ENCODE measurements at regions not wholly inside any gene's neighbourhood (a gene's known extent, or its start where the extent isn't known, plus 50 kb on each side); places are given as distances from the start of the nearest gene placed in this dataset.
"Not testable (repeated sequence)": the region's sequence is repeated elsewhere in the genome, so short reads cannot be mapped to it uniquely, and the experiment has no call there.

DNA sequence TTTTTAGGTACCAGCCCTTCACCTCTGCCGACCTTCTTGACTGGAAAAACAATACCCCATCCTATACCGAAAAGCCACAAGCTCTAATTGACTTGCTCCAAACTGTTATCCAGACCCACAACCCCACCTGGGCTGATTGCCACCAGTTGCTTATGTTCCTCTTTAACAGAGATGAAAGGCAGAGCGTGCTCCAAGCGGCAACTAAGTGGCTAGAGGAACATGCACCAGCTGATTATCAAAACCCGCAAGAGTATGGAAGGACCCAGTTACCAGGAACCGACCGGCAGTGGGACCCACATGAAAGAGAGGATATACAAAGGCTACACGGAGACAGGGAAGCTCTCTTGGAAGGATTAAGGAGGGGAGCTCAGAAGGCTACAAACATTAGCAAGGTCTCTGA, 86.1 kb upstream of the TANC1 start:
- Histone ChIP-seq H3K4me3 (no peak overlapping the region), H3K9me3 (no peaks in the 10 kb centered on the region), H3K36me3 (no peaks in the 10 kb centered on the region), H3K27me3 (no peaks in the 10 kb centered on the region), H3K27ac (no peak overlapping the region), H3K4me1 (no peaks in the 10 kb centered on the region)
- DNase-seq, result no peak
- TF ChIP-seq POLR2A (IDR thresholded peaks at IDR 0.05) (no peak), CTCF (IDR thresholded peaks at IDR 0.05) (no peak)
- intact Hi-C loops (cut with DNase I; ENCODE audit: low total_unique reads), result no loop called here

DNA sequence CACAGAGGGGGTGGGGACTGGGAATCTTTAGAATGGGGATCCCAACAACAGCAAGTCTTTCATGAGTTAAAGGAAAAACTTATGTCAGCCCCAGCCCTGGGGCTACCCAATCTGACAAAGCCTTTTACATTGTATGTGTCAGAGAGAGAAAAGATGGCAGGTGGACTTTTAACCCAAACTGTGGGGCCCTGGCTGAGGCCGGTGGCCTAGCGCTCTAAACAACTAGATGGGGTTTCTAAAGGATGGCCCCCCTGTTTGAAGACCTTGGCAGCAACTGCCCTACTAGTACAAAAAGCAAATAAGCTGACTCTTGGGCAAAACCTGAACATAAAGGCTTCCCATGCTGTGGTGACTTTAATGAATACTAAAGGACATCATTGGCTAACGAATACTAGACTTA, 83.9 kb upstream of the TANC1 start:
- H3K27me3 ChIP-seq; H3K36me3 ChIP-seq; H3K4me1 ChIP-seq; H3K27ac ChIP-seq; DNase-seq; H3K9me3 ChIP-seq; H3K4me3 ChIP-seq; intact Hi-C loops (cut with DNase I; ENCODE audit: low total_unique reads): not testable (repeated sequence)

DNA sequence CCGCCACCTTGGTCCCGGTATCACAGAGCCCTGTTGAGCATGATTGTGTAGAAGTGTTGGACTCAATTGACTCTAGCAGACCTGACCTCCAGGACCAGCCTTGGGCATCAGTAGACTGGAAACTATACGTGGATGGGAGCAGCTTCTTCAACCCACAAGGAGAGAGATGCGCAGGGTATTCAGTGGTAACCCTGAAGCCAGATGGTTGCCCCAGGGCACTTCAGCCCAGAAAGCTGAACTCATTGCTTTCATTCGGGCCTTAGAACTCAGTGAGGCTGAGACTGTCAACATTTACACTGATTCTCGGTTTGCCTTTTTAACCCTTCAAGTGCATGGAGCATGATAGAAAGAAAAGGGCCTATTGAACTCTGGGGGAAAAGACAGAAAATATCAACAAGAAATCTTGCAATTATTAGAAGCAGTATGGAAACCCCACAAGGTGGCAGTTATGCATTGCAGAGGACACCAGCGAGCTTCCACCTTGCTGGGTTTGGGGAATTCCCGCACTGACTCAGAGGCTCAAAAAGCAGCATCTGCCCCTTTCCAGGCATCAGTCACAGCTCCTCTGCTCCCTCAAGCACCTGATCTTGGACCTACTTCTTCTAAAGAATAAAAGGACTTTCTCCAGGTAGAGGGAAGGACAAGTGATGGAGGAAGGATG, 83.3 kb upstream of the TANC1 start:
- DNase-seq; intact Hi-C loops (cut with DNase I; ENCODE audit: low total_unique reads): not testable (repeated sequence)

DNA sequence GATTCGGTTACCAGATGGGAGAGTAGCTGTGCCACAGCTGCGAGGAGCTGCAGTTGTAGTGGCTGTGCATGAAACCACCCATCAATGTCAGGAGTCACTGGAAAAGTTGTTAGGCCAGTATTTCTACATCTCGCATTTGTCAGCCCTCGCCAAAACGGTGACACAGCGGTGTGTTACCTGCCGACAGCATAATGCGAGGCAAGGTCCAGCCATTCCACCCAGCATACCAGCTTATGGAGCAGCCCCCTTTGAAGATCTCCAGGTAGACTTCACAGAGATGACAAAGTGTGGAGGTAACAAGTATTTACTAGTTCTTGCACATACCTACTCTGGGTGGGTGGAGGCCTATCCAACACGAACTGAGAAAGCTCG, 82.8 kb upstream of the TANC1 start:
- H3K27ac ChIP-seq; H3K9me3 ChIP-seq; H3K4me3 ChIP-seq; DNase-seq; intact Hi-C loops (cut with DNase I; ENCODE audit: low total_unique reads); H3K4me1 ChIP-seq; H3K27me3 ChIP-seq; H3K36me3 ChIP-seq: not testable (repeated sequence)

More for the DNA sequence above, 83.3 kb upstream of the TANC1 start:
- not testable (repeated sequence) for H3K4me1 ChIP-seq, H3K4me3 ChIP-seq, H3K36me3 ChIP-seq, H3K27me3 ChIP-seq, H3K9me3 ChIP-seq, H3K27ac ChIP-seq

GRCh38 chr2:158889135-158889853, 79.1 kb upstream of the TANC1 start:
- no peak for TF ChIP-seq CTCF (IDR thresholded peaks at IDR 0.05)
- TF ChIP-seq POLR2A (IDR thresholded peaks at IDR 0.05), result no peak
- H3K4me3 ChIP-seq, result no peak overlapping the region
- no peaks in the 10 kb centered on the region for H3K9me3 ChIP-seq
- H3K36me3 ChIP-seq, result no peaks in the 10 kb centered on the region
- no peaks in the 10 kb centered on the region for H3K27me3 ChIP-seq
- H3K27ac ChIP-seq, result no peak overlapping the region
- DNase-seq, result no peak
- intact Hi-C loops (cut with DNase I; ENCODE audit: low total_unique reads), result no loop called here
- no peaks in the 10 kb centered on the region for H3K4me1 ChIP-seq

DNA sequence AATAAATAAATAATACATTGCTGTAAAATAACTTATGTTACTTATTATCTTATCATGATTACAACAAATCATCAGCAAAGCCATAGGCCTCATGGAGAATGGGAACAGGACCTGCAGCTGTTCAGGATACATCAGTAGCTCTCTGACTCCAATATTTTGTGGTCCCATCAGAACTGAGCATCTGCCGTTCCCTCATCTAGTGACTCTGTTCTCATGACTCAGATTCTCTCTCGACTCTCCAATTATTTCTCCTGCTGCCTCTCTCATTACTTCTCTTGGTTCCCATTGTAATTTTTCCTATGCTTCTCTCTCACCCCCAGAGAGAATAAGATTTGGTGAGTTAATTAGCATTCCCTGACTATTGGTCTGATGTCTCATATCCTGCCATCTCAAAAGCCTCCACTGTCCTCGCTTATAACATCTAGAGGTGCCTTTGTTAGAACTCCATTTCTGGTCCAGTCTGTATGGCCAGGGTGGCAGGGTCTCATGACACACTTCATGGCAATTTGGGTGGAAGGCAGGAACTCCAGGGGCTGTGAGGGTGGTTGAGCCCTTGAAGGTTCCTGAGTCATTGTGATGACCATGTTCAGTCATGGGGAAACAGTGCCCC, 78.0 kb upstream of the TANC1 start:
- intact Hi-C loops (cut with DNase I; ENCODE audit: low total_unique reads), result no loop called here

More for the DNA sequence above, 78.0 kb upstream of the TANC1 start:
- no peak for DNase-seq
- H3K27me3 ChIP-seq, result no peaks in the 10 kb centered on the region
- no peaks in the 10 kb centered on the region for H3K36me3 ChIP-seq
- no peak overlapping the region for H3K4me3 ChIP-seq
- H3K9me3 ChIP-seq, result no peaks in the 10 kb centered on the region
- TF ChIP-seq CTCF (IDR thresholded peaks at IDR 0.05) (no peak), POLR2A (IDR thresholded peaks at IDR 0.05) (no peak)
- H3K27ac ChIP-seq, result no peak overlapping the region
- H3K4me1 ChIP-seq, result no peaks in the 10 kb centered on the region

All from uterus (tissue), 3 donors.